ENCODE measurements at regions not wholly inside any gene's neighbourhood (a gene's known extent, or its start where the extent isn't known, plus 50 kb on each side); places are given as distances from the start of the nearest gene placed in this dataset.

DNA sequence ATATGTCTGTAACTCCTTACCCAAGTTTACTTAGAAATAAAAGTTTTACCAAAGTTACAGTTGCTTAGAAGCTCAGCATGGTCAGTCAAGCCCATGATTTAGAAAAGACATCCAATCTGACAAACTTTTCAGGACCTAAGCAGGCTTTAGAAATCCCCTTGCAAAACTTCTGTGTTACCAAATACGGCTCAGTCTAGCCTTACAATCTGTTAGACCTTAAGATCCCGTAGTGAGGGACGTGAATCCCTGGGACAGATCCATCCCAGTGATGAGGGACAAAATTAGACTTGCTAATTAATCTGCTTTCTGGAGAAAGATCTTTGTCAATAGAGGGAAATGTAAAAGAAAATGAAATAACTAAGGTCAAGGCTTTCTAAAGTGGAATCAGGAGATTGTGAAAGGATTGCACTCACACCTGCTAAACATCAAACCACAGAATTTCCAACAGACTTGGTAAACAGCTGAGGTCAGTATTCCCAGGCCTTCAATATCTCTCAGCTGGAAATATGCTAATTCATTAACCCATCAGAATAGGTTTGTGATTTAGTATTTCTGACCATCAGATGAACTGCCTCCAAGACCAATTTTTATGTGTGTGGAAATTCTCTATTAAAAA lies 375.3 kb downstream of the DUSP10 start:
- TF ChIP-seq HDGF (IDR thresholded peaks at IDR 0.05; ENCODE audit: borderline replicate concordance) (no peak), ARNT (IDR thresholded peaks at IDR 0.05) (no peak), ELF4 (IDR thresholded peaks at IDR 0.05) (no peak), CTBP1 (IDR thresholded peaks at IDR 0.05; ENCODE audit: borderline replicate concordance) (no peak), BHLHE40 (IDR thresholded peaks at IDR 0.05; ENCODE audit: borderline replicate concordance) (no peak), FOXK2 (IDR thresholded peaks at IDR 0.05) (no peak)
- TF ChIP-seq, protein P1, sequence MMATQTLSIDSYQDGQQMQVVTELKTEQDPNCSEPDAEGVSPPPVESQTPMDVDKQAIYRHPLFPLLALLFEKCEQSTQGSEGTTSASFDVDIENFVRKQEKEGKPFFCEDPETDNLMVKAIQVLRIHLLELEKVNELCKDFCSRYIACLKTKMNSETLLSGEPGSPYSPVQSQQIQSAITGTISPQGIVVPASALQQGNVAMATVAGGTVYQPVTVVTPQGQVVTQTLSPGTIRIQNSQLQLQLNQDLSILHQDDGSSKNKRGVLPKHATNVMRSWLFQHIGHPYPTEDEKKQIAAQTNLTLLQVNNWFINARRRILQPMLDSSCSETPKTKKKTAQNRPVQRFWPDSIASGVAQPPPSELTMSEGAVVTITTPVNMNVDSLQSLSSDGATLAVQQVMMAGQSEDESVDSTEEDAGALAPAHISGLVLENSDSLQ (IDR thresholded peaks at IDR 0.05) = no peak
- POLR2A ChIA-PET = no interaction called here
- CTCF ChIA-PET = no interaction called here
- no peak for DNase-seq (ENCODE audit: extremely low spot score)

DNA sequence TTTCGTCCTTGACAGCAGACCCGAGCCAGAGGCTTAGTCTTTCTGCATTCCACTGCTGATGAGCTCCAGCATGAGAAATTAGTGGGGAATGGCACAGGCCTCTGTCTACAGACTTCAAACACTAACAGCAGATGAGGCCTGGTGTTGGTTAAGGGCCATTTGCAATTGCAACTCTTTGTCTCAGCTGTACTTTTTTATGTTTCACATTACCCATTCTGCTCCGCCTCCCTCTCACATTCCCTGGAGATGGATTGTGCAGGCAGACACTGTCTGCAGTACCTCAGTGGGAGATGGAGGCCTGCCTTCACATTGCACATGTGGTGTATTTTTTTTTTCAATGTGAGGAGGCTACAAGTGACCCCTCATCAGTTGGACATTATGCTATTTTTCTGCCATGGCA lies 370.2 kb downstream of the DUSP10 start:
- ChIA-PET POLR2A (no interaction called here), CTCF (no interaction called here)
- TF ChIP-seq, protein P1 (IDR thresholded peaks at IDR 0.05) = no peak
- TF ChIP-seq SUZ12 (IDR thresholded peaks at IDR 0.05) (no peak), BHLHE40 (IDR thresholded peaks at IDR 0.05; ENCODE audit: borderline replicate concordance) (no peak), HDGF (IDR thresholded peaks at IDR 0.05; ENCODE audit: borderline replicate concordance) (no peak), SP1 (IDR thresholded peaks at IDR 0.05) (no peak), CTBP1 (IDR thresholded peaks at IDR 0.05; ENCODE audit: borderline replicate concordance) (no peak), TARDBP (IDR thresholded peaks at IDR 0.05) (no peak), ZNF384 (IDR thresholded peaks at IDR 0.05) (no peak), FOXK2 (IDR thresholded peaks at IDR 0.05) (no peak), FOXA1 (IDR thresholded peaks at IDR 0.05) (no peak), L3MBTL2 (conservative IDR thresholded peaks at IDR 0.05) (no peak), LEF1 (IDR thresholded peaks at IDR 0.05; ENCODE audit: borderline replicate concordance) (no peak), ARNT (IDR thresholded peaks at IDR 0.05) (no peak), ELF4 (IDR thresholded peaks at IDR 0.05) (no peak), FOXM1 (IDR thresholded peaks at IDR 0.05; ENCODE audit: borderline replicate concordance) (no peak), NFRKB (IDR thresholded peaks at IDR 0.05) (no peak)
- no peak for DNase-seq (ENCODE audit: extremely low spot score)

DNA sequence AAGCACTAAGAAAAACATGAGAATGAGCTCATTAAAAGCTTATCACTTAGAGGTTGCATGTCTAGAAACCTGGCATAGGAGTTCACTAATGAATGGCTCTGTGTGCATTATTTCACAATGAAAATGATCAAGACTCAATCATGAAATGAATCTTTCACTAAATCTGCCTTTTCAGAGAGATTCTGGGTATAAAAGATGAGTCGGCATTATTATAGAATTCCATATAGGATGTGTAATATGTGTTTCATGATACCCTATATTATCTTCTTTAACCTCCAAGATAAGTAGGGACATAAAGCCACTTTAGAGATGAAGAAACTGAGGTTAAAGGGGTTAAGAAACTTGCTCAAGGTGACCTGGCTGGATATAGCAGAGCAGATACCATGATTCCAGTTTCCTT lies 368.1 kb downstream of the DUSP10 start:
- CTCF ChIA-PET = no interaction called here
- POLR2A ChIA-PET = no interaction called here
- no peak for DNase-seq (ENCODE audit: extremely low spot score)
- no peak for TF ChIP-seq ARNT (IDR thresholded peaks at IDR 0.05)
- TF ChIP-seq NFRKB (IDR thresholded peaks at IDR 0.05) = no peak
- no peak for TF ChIP-seq TARDBP (IDR thresholded peaks at IDR 0.05)
- TF ChIP-seq BHLHE40 (IDR thresholded peaks at IDR 0.05; ENCODE audit: borderline replicate concordance) = no peak
- TF ChIP-seq CTBP1 (IDR thresholded peaks at IDR 0.05; ENCODE audit: borderline replicate concordance) = no peak
- no peak for TF ChIP-seq ELF4 (IDR thresholded peaks at IDR 0.05)
- no peak for TF ChIP-seq FOXK2 (IDR thresholded peaks at IDR 0.05)
- TF ChIP-seq ZNF384 (IDR thresholded peaks at IDR 0.05) = no peak
- no peak for TF ChIP-seq L3MBTL2 (conservative IDR thresholded peaks at IDR 0.05)
- TF ChIP-seq LEF1 (IDR thresholded peaks at IDR 0.05; ENCODE audit: borderline replicate concordance) = no peak
- TF ChIP-seq SUZ12 (IDR thresholded peaks at IDR 0.05) = no peak

DNA sequence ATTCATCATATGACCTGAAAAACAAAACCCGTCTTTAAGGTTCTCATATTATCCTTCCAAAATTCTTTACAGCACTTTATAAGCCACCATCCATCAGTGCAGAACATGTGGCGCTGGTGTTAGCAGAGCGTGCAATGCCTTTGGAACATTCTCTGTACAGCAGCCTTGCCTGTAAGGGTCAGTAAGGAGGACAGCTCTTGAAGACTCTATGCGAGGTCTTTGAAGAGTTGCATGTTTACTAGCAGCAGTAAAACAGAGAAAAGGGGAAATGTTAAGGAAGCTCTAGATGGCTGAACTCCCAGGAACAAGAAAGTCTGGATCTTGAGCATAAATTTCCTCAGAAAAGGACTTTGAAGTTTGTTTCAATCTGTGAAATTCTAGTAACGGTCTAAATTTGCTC lies 365.6 kb downstream of the DUSP10 start:
- DNase-seq (ENCODE audit: extremely low spot score) = no peak
- ChIA-PET POLR2A (no interaction called here), CTCF (interaction anchor here (0.6 kb wide), 1 partner anchor 442 kb away, joined by 3 read pairs; no protein-coding TSS in a partner anchor)
- TF ChIP-seq FOXM1 (IDR thresholded peaks at IDR 0.05; ENCODE audit: borderline replicate concordance) (no peak), BHLHE40 (IDR thresholded peaks at IDR 0.05; ENCODE audit: borderline replicate concordance) (no peak), SP1 (IDR thresholded peaks at IDR 0.05) (no peak), L3MBTL2 (conservative IDR thresholded peaks at IDR 0.05) (no peak), ELF4 (IDR thresholded peaks at IDR 0.05) (no peak), CTBP1 (IDR thresholded peaks at IDR 0.05; ENCODE audit: borderline replicate concordance) (no peak), FOXK2 (IDR thresholded peaks at IDR 0.05) (no peak), ZNF384 (IDR thresholded peaks at IDR 0.05) (no peak), TARDBP (IDR thresholded peaks at IDR 0.05) (no peak), NFRKB (IDR thresholded peaks at IDR 0.05) (no peak), LEF1 (IDR thresholded peaks at IDR 0.05; ENCODE audit: borderline replicate concordance) (no peak), SUZ12 (IDR thresholded peaks at IDR 0.05) (no peak), FOXA1 (IDR thresholded peaks at IDR 0.05) (no peak), HDGF (IDR thresholded peaks at IDR 0.05; ENCODE audit: borderline replicate concordance) (no peak), ARNT (IDR thresholded peaks at IDR 0.05) (no peak)
- TF ChIP-seq, protein P1 (IDR thresholded peaks at IDR 0.05) = no peak

DNA sequence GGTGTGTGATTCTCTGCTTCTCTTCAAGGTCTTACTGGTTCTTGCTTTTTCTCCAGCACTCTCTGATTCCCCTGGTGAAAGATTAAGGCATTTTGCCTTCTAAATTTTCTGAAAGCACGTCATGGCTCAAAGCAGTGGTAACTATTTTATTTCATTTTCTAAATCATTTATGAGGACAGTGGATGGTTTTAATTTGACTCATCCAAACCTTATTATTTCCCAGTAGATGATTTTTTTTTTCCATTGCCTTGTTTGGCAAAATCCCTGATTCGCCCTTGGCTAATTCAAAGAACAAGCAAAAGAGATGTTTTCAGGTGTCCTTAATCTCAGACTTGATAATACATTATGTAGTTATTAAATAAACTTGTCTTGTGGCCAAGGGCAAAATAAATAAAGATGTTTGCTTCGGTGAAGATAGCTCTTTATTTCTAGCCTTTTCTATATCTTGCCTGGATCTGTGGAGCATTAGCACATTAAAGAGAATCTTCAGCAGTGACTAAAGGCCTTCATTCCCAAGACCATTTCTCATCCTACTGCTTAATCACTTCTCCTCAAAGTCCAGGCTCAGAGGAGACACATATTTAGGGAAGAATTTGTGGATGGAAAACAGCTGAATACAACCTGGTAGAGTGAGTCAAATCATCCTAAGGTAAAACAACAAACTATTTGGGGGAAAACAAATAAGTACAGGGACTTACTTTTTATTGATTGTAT lies 359.8 kb downstream of the DUSP10 start:
- POLR2A ChIA-PET = no interaction called here
- no peak for TF ChIP-seq BHLHE40 (IDR thresholded peaks at IDR 0.05; ENCODE audit: borderline replicate concordance)
- no peak for TF ChIP-seq ELF4 (IDR thresholded peaks at IDR 0.05)
- no peak for TF ChIP-seq TARDBP (IDR thresholded peaks at IDR 0.05)
- TF ChIP-seq L3MBTL2 (conservative IDR thresholded peaks at IDR 0.05) = no peak
- TF ChIP-seq CTBP1 (IDR thresholded peaks at IDR 0.05; ENCODE audit: borderline replicate concordance) = no peak
- no peak for TF ChIP-seq FOXA1 (IDR thresholded peaks at IDR 0.05)
- no peak for TF ChIP-seq ARNT (IDR thresholded peaks at IDR 0.05)
- TF ChIP-seq NFRKB (IDR thresholded peaks at IDR 0.05) = no peak
- CTCF ChIA-PET = no interaction called here
- DNase-seq (ENCODE audit: extremely low spot score) = no peak

DNA sequence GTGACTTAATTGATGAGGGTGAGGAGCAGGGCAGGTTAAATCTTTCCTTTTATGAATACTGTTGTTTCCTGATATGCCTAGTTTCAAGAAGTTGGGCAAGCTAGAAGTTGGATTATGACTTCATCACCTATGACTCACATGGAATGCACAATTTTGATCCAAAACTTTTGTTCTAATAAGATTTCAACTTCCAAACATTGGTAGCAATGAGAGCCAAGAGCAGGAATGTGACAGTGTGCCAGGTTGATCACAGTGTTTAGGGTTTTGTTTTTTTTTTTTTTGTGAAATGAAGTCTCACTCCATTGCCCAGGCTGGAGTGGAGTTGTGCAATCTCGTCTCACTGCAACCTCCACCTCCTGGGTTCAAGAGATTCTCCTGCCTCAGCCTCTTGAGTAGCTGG lies 349.4 kb downstream of the DUSP10 start:
- POLR2A ChIA-PET = no interaction called here
- CTCF ChIA-PET = no interaction called here
- DNase-seq (ENCODE audit: extremely low spot score) = no peak
- TF ChIP-seq ELF4 (IDR thresholded peaks at IDR 0.05) (no peak), NFRKB (IDR thresholded peaks at IDR 0.05) (no peak), HDGF (IDR thresholded peaks at IDR 0.05; ENCODE audit: borderline replicate concordance) (no peak), ZNF384 (IDR thresholded peaks at IDR 0.05) (no peak), SP1 (IDR thresholded peaks at IDR 0.05) (no peak), FOXK2 (IDR thresholded peaks at IDR 0.05) (no peak), ARNT (IDR thresholded peaks at IDR 0.05) (no peak), SUZ12 (IDR thresholded peaks at IDR 0.05) (no peak), LEF1 (IDR thresholded peaks at IDR 0.05; ENCODE audit: borderline replicate concordance) (no peak)
- TF ChIP-seq, protein P1 (IDR thresholded peaks at IDR 0.05) = no peak

All from HEK293T (cell line).